Adrenal gland (tissue), 5 donors: ENCODE measurements at regions not wholly inside any gene's neighbourhood (a gene's known extent, or its start where the extent isn't known, plus 50 kb on each side); places are given as distances from the start of the nearest gene placed in this dataset.

ENCODE experiments used
- POLR2A ChIP-seq, 2 donors: fragments of 450-650 bp; IDR thresholded peaks; one replicate each; pipeline ENCODE4 v1.6.1; 2017; ENCODE audit warnings: antibody characterized with exemption in 2 of 2, mild to moderate bottlenecking in 2 of 2, moderate library complexity in 1 of 2
- TF ChIP-seq, protein P1 (sequence below), 6 experiments: fragments of 450-650 bp in 4 of 6; fragments of 200-600 bp in 2 of 6; sonication (generic) in 1 of 6; IDR thresholded peaks; 1 replicate in 5 of 6; 2 replicates in 1 of 6; pipeline versions ENCODE4 v1.5.1 to v1.8.0; 2016 to 2021; ENCODE audit warnings: antibody characterized with exemption in 6 of 6, mild to moderate bottlenecking in 2 of 6, moderate library complexity in 1 of 6
- donor health status: DM: no; HTN: no; CAD: no.

DNA sequence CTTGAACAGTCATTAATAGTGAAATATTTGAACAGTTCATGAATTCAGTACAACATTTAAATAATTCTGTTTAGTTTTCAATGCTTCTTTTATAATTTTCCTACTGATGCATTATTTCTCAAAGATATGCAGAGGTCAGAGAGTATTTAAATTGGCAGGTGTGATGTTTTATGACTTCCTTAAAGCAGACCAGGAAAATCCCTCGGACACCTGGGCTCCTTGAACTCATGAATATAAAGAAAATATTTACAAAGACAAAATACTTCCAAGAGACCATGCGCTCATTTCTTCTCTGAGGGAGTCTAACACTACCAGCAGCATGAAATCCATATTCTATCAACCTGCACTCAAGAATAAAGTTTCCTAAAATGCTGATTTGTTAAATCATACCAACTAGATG, 127.6 kb downstream of the IPMK start:
- TF ChIP-seq, protein P1, sequence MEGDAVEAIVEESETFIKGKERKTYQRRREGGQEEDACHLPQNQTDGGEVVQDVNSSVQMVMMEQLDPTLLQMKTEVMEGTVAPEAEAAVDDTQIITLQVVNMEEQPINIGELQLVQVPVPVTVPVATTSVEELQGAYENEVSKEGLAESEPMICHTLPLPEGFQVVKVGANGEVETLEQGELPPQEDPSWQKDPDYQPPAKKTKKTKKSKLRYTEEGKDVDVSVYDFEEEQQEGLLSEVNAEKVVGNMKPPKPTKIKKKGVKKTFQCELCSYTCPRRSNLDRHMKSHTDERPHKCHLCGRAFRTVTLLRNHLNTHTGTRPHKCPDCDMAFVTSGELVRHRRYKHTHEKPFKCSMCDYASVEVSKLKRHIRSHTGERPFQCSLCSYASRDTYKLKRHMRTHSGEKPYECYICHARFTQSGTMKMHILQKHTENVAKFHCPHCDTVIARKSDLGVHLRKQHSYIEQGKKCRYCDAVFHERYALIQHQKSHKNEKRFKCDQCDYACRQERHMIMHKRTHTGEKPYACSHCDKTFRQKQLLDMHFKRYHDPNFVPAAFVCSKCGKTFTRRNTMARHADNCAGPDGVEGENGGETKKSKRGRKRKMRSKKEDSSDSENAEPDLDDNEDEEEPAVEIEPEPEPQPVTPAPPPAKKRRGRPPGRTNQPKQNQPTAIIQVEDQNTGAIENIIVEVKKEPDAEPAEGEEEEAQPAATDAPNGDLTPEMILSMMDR (IDR thresholded peaks at IDR 0.05): no peak
- no peak for TF ChIP-seq POLR2A (IDR thresholded peaks at IDR 0.05)
